22Rv1 (cell line): ENCODE measurements at regions not wholly inside any gene's neighbourhood (a gene's known extent, or its start where the extent isn't known, plus 50 kb on each side); places are given as distances from the start of the nearest gene placed in this dataset.

Experiments used
- H3K27ac ChIP-seq: fragments of 450-650 bp; 2 replicates; pipeline ENCODE4 v1.5.1; 2017
- ZFX ChIP-seq: fragments of 450-650 bp; IDR thresholded peaks from 2 replicates; pipeline ENCODE4 v1.6.1; 2017; ENCODE audit warnings: antibody characterized with exemption, borderline replicate concordance
- TF ChIP-seq, protein P1 (sequence below): fragments of 450-650 bp; IDR thresholded peaks from 2 replicates; pipeline ENCODE4 v1.5.1; 2017; ENCODE audit warnings: mild to moderate bottlenecking

DNA sequence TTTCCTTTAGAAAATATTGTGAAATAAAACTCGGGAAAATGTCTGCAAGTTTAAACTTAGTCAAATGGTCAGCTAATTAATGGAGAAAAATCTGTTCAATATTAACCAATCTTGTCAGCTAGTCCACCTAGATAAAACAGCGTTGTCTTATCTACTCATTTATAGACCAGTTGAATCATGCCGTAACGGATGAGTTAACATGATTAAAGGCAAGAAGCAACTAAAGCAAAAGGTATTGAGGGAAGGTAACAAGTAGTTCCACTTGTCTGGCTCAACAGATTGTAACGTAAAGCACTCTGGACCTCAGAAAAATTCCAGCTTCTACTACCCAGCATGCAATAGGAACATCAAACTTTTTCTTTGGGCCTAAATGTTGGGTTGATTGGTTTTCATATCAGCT lies 958.2 kb downstream of the DIAPH3 start:
- TF ChIP-seq, protein P1, sequence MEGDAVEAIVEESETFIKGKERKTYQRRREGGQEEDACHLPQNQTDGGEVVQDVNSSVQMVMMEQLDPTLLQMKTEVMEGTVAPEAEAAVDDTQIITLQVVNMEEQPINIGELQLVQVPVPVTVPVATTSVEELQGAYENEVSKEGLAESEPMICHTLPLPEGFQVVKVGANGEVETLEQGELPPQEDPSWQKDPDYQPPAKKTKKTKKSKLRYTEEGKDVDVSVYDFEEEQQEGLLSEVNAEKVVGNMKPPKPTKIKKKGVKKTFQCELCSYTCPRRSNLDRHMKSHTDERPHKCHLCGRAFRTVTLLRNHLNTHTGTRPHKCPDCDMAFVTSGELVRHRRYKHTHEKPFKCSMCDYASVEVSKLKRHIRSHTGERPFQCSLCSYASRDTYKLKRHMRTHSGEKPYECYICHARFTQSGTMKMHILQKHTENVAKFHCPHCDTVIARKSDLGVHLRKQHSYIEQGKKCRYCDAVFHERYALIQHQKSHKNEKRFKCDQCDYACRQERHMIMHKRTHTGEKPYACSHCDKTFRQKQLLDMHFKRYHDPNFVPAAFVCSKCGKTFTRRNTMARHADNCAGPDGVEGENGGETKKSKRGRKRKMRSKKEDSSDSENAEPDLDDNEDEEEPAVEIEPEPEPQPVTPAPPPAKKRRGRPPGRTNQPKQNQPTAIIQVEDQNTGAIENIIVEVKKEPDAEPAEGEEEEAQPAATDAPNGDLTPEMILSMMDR = no peak
- no peak for TF ChIP-seq ZFX
- H3K27ac ChIP-seq = no peak overlapping the region

- no peak for TF ChIP-seq ZFX
- TF ChIP-seq, protein P1 = no peak
- H3K27ac ChIP-seq = no peak overlapping the region
These were observed 955.1 kb downstream of the DIAPH3 start for GRCh38 chr13:59208405-59209195.

- TF ChIP-seq, protein P1 = no peak
- no peak for TF ChIP-seq ZFX
- H3K27ac ChIP-seq = no peak overlapping the region
These were observed 953.2 kb downstream of the DIAPH3 start for GRCh38 chr13:59210543-59210942.

DNA sequence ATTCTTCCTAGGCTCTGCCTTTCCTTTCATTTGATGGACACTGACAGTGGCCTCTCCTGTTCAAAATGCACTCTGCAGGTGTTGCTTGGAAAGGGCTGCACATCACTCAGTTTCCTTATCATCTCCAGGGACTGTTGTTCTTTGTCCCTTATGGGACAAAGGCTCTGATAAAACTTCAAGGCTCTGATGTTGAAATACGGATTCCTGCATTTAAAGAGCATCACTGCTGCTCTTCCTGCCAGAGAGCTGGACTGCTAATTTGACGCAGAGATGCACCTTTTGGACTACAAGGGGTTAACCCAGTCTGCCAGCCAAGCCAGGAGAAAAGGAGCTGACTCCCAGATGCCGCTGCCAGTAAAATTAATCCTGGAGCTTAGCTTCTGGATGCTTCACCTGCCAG lies 952.1 kb downstream of the DIAPH3 start:
- no peak overlapping the region for H3K27ac ChIP-seq
- TF ChIP-seq, protein P1 = no peak
- no peak for TF ChIP-seq ZFX

- no peak overlapping the region for H3K27ac ChIP-seq
- no peak for TF ChIP-seq ZFX
- TF ChIP-seq, protein P1 = no peak
These were observed 934.3 kb downstream of the DIAPH3 start for GRCh38 chr13:59229401-59229800.

- TF ChIP-seq ZFX = no peak
- TF ChIP-seq, protein P1 = no peak
- no peak overlapping the region for H3K27ac ChIP-seq
These were observed 933.9 kb downstream of the DIAPH3 start for GRCh38 chr13:59229861-59230260.

DNA sequence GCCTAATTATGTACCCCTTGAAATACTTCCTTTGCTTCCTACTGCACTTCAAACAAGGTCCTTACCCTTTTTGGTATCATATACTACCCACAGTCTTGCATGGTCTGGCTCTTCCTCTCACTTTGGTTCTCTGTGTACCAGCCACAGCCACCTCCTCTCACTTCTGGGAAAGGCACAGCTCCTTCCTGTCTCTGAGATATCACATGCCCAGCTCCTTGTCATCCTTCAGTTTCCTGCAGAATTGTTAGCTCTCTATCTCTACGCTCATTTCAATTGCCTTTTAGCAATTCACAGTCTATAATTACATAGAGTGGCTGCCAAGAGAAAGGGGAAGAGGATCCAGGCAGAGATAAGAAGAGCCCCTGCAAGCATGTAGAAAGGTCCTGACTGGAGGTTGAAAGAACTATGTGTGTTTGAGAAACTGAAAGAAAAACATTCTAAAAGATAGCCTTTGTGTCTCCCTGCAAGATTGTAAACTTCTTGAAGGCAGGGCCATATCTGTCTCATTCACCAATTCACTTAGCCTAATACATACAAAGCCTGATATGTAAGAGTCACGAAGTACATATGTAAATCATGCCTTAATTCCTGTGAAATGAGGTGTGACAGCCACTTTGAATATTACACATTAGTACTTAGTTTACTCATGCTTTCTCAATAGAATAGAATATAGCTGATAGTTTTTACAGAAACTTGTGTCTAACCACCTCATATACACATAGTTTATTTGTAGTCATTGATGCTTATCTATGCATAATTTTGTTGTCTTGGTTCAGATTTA lies 933.1 kb downstream of the DIAPH3 start:
- no peak for TF ChIP-seq ZFX
- TF ChIP-seq, protein P1 = no peak

More for the DNA sequence above, 933.1 kb downstream of the DIAPH3 start:
- H3K27ac ChIP-seq = no peak overlapping the region
